ENCODE measurements at regions not wholly inside any gene's neighbourhood (a gene's known extent, or its start where the extent isn't known, plus 50 kb on each side); places are given as distances from the start of the nearest gene placed in this dataset.

- DNase-seq (ENCODE audit: low read depth, low spot score): no peak
- in situ Hi-C loops (cut with HindIII; ENCODE audit: low sequenced_read_pairs): no loop called here
- no peak for TF ChIP-seq CTCF (IDR thresholded peaks at IDR 0.05; ENCODE audit: low read depth, low read length)
- no peak overlapping the region for H3K4me3 ChIP-seq (ENCODE audit: low read depth, low read length)
Measured at GRCh38 chr4:180525523-180526077, 1717.6 kb upstream of the TENM3 start.

GRCh38 chr4:180528003-180528402, 1715.2 kb upstream of the TENM3 start:
- no peak for TF ChIP-seq CTCF (IDR thresholded peaks at IDR 0.05; ENCODE audit: low read depth, low read length)
- DNase-seq (ENCODE audit: low read depth, low spot score): no peak
- in situ Hi-C loops (cut with HindIII; ENCODE audit: low sequenced_read_pairs): no loop called here
- H3K4me3 ChIP-seq (ENCODE audit: low read depth, low read length): no peak overlapping the region

- in situ Hi-C loops (cut with HindIII; ENCODE audit: low sequenced_read_pairs): no loop called here
- DNase-seq (ENCODE audit: low read depth, low spot score): no peak
- TF ChIP-seq CTCF (IDR thresholded peaks at IDR 0.05; ENCODE audit: low read depth, low read length): no peak
Measured at GRCh38 chr4:180530787-180531186, 1712.4 kb upstream of the TENM3 start.

GRCh38 chr4:180532691-180533090, 1710.5 kb upstream of the TENM3 start:
- TF ChIP-seq CTCF (IDR thresholded peaks at IDR 0.05; ENCODE audit: low read depth, low read length): no peak
- in situ Hi-C loops (cut with HindIII; ENCODE audit: low sequenced_read_pairs): no loop called here
- DNase-seq (ENCODE audit: low read depth, low spot score): no peak
- no peak overlapping the region for H3K4me3 ChIP-seq (ENCODE audit: low read depth, low read length)

More at GRCh38 chr4:180530787-180531186, 1712.4 kb upstream of the TENM3 start:
- H3K4me3 ChIP-seq (ENCODE audit: low read depth, low read length): no peak overlapping the region

GRCh38 chr4:180538384-180539057, 1704.7 kb upstream of the TENM3 start:
- no peak overlapping the region for H3K4me3 ChIP-seq (ENCODE audit: low read depth, low read length)
- no peak for DNase-seq (ENCODE audit: low read depth, low spot score)
- in situ Hi-C loops (cut with HindIII; ENCODE audit: low sequenced_read_pairs): no loop called here
- no peak for TF ChIP-seq CTCF (IDR thresholded peaks at IDR 0.05; ENCODE audit: low read depth, low read length)

GRCh38 chr4:180539284-180539683, 1703.9 kb upstream of the TENM3 start:
- DNase-seq (ENCODE audit: low read depth, low spot score): no peak
- no peak for TF ChIP-seq CTCF (IDR thresholded peaks at IDR 0.05; ENCODE audit: low read depth, low read length)
- H3K4me3 ChIP-seq (ENCODE audit: low read depth, low read length): no peak overlapping the region
- in situ Hi-C loops (cut with HindIII; ENCODE audit: low sequenced_read_pairs): no loop called here

Data from astrocyte of the spinal cord (primary cell).